Smooth muscle cell (in vitro differentiated cells): ENCODE measurements at regions not wholly inside any gene's neighbourhood (a gene's known extent, or its start where the extent isn't known, plus 50 kb on each side); places are given as distances from the start of the nearest gene placed in this dataset.

Experiments used
- DNase-seq: peaks from one replicate; lab custom pipeline; 2025; ENCODE audit not compliant: unreplicated experiment; lab: John Stamatoyannopoulos, UW
- H2AFZ ChIP-seq: fragments of 200-600 bp; sonication (generic); 2 replicates; pipeline ENCODE4 v1.6.0; 2016; ENCODE audit warnings: antibody characterized with exemption, low read depth, mild to moderate bottlenecking
- H3F3A ChIP-seq: fragments of 200-600 bp; sonication (generic); 2 replicates; pipeline ENCODE4 v1.6.0; 2017; ENCODE audit warnings: antibody characterized with exemption, low read depth
- H3K27ac ChIP-seq: fragments of 200-600 bp; sonication (generic); 2 replicates; pipeline ENCODE4 v1.5.1; 2016; ENCODE audit warnings: low read depth, mild to moderate bottlenecking
- H3K27me3 ChIP-seq: fragments of 200-600 bp; sonication (generic); 2 replicates; pipeline ENCODE4 v1.6.1; 2016; ENCODE audit warnings: low read depth, mild to moderate bottlenecking
- H3K36me3 ChIP-seq: fragments of 200-600 bp; sonication (generic); 2 replicates; pipeline ENCODE4 v1.5.1; 2016; ENCODE audit warnings: low read depth
- H3K4me1 ChIP-seq: fragments of 200-600 bp; sonication (generic); 2 replicates; pipeline ENCODE4 v1.5.1; 2016; ENCODE audit warnings: low read depth
- H3K4me2 ChIP-seq: fragments of 200-600 bp; sonication (generic); 2 replicates; pipeline ENCODE4 v1.6.0; 2016; ENCODE audit warnings: mild to moderate bottlenecking
- H3K4me3 ChIP-seq: fragments of 200-600 bp; sonication (generic); 2 replicates; pipeline ENCODE4 v1.5.1; 2016; ENCODE audit warnings: mild to moderate bottlenecking
- H3K79me2 ChIP-seq: fragments of 200-600 bp; sonication (generic); 2 replicates; pipeline ENCODE4 v1.6.0; 2016; ENCODE audit warnings: low read depth, mild to moderate bottlenecking
- H3K9ac ChIP-seq: fragments of 200-600 bp; sonication (generic); 2 replicates; pipeline ENCODE4 v1.6.0; 2016; ENCODE audit warnings: low read depth
- H3K9me3 ChIP-seq: fragments of 200-600 bp; sonication (generic); replicated peaks from 2 replicates; pipeline ENCODE4 v1.5.1; 2016; ENCODE audit warnings: low read depth
- H4K20me1 ChIP-seq: fragments of 200-600 bp; sonication (generic); 2 replicates; pipeline ENCODE4 v1.6.0; 2016; ENCODE audit warnings: low read depth
- WGBS: methylation state at CpG from one replicate; pipeline ENCODE4 v1.1.7; 2016; ENCODE audit warnings: low lambda C conversion rate; 5-methylcytosine and 5-hydroxymethylcytosine counted together
- TF ChIP-seq, protein P1 (sequence below): fragments of 200-600 bp; sonication (generic); IDR thresholded peaks from 2 replicates; pipeline ENCODE4 v1.5.1; 2017; ENCODE audit warnings: borderline replicate concordance, mild to moderate bottlenecking, antibody characterized with exemption; ENCODE audit not compliant: insufficient read depth, poor library complexity, severe bottlenecking

DNA sequence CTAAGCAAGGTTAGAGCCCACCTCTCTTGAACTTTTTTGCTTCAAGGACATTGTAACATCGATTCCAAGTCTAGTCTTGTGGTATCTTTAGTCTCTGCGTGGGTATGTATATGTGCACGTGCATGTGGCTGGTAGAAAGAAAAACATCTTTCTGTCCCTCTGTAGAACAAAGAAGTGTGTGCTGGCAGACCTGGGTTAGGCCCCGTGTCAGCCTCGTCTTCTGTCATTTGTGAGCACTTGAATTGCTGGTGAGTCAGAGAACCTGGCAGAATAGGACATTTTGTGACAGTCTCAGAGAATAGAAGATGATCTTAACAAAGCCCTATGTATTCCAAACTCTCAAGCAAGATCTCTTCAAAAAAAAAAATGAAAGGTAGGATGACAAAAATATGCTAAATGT is 102.2 kb upstream of the ATP10A start:
- Histone ChIP-seq H3K9me3 (no peaks in the 10 kb centered on the region), H3K27ac (no peak overlapping the region), H3K4me2 (no peak overlapping the region), H3K4me1 (no peaks in the 10 kb centered on the region), H2AFZ (no peak overlapping the region), H3K79me2 (no peaks in the 10 kb centered on the region), H3K27me3 (no peaks in the 10 kb centered on the region), H3F3A (no peaks in the 10 kb centered on the region), H3K9ac (no peak overlapping the region), H3K4me3 (no peak overlapping the region), H3K36me3 (no peaks in the 10 kb centered on the region), H4K20me1 (no peaks in the 10 kb centered on the region)
- DNase-seq = no peak
- TF ChIP-seq, protein P1, sequence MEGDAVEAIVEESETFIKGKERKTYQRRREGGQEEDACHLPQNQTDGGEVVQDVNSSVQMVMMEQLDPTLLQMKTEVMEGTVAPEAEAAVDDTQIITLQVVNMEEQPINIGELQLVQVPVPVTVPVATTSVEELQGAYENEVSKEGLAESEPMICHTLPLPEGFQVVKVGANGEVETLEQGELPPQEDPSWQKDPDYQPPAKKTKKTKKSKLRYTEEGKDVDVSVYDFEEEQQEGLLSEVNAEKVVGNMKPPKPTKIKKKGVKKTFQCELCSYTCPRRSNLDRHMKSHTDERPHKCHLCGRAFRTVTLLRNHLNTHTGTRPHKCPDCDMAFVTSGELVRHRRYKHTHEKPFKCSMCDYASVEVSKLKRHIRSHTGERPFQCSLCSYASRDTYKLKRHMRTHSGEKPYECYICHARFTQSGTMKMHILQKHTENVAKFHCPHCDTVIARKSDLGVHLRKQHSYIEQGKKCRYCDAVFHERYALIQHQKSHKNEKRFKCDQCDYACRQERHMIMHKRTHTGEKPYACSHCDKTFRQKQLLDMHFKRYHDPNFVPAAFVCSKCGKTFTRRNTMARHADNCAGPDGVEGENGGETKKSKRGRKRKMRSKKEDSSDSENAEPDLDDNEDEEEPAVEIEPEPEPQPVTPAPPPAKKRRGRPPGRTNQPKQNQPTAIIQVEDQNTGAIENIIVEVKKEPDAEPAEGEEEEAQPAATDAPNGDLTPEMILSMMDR = no peak
- WGBS = 91% methylated on average over 5 of the region's 5 CpGs

DNA sequence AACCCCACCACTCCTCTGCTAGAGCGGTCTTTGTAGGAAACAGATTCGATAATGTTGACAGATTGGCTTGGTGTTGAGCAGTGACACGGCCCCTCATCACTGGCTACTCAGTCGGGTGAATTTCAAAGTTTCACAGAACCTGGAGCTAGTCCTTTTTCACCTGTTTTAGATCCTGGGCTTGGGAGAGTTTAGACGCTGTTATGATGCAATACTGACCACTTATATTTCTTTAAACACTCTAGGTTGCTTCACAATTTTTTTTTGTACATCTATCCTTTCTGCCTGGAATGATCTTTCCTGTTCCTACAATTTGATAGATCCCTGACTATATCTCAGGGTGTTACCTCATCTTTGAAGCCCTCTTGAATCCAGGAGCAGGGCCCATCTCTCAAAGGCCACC is 97.1 kb upstream of the ATP10A start:
- Histone ChIP-seq H3F3A (no peaks in the 10 kb centered on the region), H2AFZ (no peak overlapping the region), H3K27ac (no peak overlapping the region), H4K20me1 (no peaks in the 10 kb centered on the region), H3K9me3 (no peaks in the 10 kb centered on the region), H3K27me3 (no peaks in the 10 kb centered on the region), H3K4me1 (no peaks in the 10 kb centered on the region), H3K79me2 (no peaks in the 10 kb centered on the region), H3K36me3 (no peaks in the 10 kb centered on the region), H3K4me2 (no peak overlapping the region), H3K4me3 (no peak overlapping the region), H3K9ac (no peak overlapping the region)
- TF ChIP-seq, protein P1 = no peak
- WGBS = 96% methylated on average over 5 of the region's 5 CpGs
- DNase-seq = no peak

DNA sequence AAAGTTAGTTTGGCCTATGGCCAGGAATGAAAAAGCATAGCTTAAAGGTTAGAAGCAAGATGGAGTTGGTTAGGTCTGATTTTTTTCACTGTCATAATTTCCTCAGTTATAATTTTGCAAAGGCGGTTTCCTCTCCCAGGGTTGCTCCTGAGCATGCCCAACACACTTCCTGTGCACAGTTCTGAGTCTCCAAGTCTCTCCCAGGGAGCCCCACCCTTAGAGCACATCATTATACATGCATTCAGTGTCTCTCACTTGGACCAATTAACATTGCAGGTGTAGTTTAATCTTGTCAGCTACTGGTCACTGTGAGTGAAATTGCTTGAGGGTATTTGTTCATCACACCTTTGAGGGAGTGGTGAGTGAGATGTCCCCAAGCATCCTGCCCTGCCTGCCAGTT is 96.0 kb upstream of the ATP10A start:
- Histone ChIP-seq H2AFZ (no peak overlapping the region), H4K20me1 (no peaks in the 10 kb centered on the region), H3K9ac (no peak overlapping the region), H3K27me3 (no peaks in the 10 kb centered on the region), H3K4me1 (no peaks in the 10 kb centered on the region), H3K79me2 (no peaks in the 10 kb centered on the region), H3K4me3 (no peak overlapping the region), H3K9me3 (no peaks in the 10 kb centered on the region), H3K36me3 (no peaks in the 10 kb centered on the region), H3K27ac (no peak overlapping the region), H3F3A (no peaks in the 10 kb centered on the region), H3K4me2 (no peak overlapping the region)
- 89% methylated on average over 1 of the region's 1 CpG for WGBS
- TF ChIP-seq, protein P1 = no peak
- DNase-seq = no peak

DNA sequence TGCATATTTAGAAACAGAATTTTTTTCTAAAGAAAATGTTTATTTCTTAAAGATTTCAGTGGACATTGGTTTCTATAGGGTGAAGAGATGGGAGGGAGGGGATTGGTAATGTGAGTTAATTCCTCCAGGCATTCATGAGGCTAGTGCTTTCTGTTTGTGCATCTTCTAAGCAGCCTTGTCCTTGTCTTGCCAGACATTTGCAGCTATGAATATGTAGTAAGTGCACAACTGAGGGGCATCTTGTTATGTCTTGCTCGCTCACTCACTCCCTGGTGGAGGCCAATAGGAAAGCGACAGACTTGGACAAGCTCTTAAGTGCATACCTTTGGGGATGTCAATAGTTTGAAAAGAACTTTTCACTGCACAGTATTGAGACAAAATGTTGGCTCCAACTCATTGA is 92.5 kb upstream of the ATP10A start:
- H3K4me3 ChIP-seq = no peak overlapping the region
- no peak overlapping the region for H2AFZ ChIP-seq
- no peaks in the 10 kb centered on the region for H3K79me2 ChIP-seq
- H3K9me3 ChIP-seq = no peaks in the 10 kb centered on the region
- H3K36me3 ChIP-seq = no peaks in the 10 kb centered on the region
- H3K9ac ChIP-seq = no peak overlapping the region
- no peaks in the 10 kb centered on the region for H3K27me3 ChIP-seq
- H3K4me2 ChIP-seq = no peak overlapping the region
- no peaks in the 10 kb centered on the region for H3K4me1 ChIP-seq
- no peak overlapping the region for H3K27ac ChIP-seq
- TF ChIP-seq, protein P1 = no peak
- no peaks in the 10 kb centered on the region for H3F3A ChIP-seq
- no peak for DNase-seq
- WGBS = 88% methylated on average over 2 of the region's 2 CpGs
- H4K20me1 ChIP-seq = no peaks in the 10 kb centered on the region
